Brain pericyte (primary cell): ENCODE measurements at regions not wholly inside any gene's neighbourhood (a gene's known extent, or its start where the extent isn't known, plus 50 kb on each side); places are given as distances from the start of the nearest gene placed in this dataset.
A peak's percentile ranks its signal among the peaks of the same experiment; 100 is the strongest.

Experiments used
- DNase-seq: peaks from one replicate; pipeline ENCODE4 v3.0.0-alpha.2; 2012; ENCODE audit warnings: low read depth, low spot score

DNA sequence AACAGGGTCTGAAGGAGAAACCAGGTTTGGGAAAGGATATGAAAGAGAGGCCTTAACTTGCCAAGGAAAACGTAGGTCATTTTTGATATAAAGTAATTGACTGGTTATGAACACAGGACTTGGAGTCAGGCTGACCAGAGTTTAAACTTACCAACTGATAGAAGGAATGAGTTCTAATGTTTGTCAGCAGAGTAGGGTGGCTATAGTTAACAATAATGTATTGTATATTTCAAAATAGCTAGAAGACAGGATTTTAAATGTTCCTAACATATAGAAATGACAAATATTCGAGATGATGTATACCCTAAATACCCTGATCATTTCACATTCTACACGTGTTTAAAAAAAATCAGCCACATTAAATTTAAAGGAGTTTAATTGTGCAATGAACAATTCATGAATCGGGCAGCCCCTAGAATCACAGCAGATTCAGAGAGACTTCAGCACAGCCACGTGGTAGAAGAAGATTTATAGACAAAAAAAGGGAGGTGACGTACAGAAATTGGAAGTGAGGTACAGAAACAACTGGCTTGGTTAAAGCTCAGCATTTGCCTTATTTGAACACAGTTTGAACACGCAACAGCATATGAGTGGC is 52.5 kb upstream of the PLEKHG7 start:
- DNase-seq = no peak

DNA sequence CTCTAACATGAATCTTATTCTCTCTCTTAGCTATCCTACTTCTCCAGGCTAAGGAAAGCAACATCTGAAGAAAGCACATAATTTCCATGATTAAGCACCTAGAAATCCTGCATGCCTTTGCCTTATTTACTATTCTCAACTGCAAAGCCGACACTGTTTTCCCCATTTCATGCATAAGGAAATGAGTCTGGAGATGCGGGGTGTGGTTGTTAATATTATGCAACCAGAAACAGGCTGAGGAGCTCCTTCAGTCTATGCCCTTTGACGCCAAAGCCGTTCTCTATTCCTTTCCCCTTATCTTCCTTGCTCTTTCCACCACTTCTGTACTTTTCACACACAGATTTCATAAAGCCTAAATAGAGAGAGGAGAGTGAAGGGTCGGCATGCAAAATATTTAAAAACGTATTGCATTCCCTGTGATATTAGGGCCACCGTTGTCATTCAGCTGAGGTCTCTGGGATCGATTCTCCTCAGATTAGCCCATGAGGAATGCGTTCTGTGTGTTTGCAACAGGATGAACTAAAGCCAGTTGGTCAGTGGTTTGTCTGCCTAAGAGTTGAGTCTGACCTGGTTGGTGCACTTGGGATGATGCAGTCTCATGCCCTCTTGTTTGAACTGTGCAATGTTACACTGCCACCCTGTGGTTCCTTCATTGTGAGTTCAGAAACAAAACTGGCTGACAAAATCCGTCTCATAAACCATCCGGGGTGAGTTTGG is 53.1 kb upstream of the PLEKHG7 start:
- DNase-seq = peak; percentile 33

DNA sequence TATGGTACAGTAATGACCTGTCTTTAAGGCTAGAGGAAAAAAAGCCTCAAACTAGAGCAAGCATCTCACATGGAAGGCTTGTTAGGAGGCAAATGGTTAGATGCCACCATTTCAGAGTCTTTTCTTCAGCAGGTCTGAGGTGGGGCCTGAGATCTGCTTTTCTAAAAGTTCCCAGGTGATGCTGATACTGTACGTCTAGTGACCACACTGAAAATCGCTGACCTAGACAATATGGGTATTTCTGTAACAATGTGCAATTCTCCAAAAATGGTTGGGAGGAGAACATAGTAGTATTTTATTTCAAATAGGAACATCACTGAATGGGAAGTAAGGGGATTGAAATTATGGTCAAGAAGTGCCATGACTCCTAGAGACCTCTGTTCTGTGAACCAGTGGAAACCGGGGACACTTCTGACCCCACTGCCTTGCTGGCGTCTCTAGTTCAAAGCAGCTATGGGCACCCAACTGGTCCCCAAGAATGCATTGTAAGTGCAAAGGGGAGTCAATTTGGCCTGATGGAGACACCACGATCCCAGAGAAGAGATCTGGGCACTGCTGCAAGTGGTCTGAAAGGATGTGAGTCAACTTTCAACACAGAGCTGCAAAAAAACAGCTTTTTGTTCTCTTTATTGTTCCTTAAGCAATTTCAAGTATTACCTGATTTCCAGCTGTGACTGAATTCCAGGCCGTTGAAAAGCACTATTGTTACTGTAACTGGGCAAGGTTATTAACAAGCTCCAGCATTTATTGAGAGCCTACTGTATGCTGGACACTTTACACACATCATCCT is 54.4 kb upstream of the PLEKHG7 start:
- DNase-seq = no peak

DNA sequence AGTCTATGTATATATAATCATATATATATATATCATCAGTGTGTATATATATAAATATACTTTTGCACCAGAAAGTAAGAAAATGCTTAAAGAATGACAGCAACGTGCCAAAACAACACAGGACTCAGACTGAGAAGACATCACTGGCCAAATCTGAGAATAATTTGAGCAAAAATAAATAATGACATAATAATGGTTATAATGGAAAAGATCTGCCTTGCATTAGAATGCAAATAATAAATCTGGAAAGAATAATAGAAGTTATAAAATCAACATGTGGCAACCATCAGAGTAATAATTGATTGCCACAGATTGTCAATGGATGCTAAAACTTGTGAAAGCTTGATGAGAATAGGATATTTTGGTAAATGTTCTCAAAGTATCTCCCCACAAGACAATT is 61.5 kb upstream of the PLEKHG7 start:
- DNase-seq = no peak

DNA sequence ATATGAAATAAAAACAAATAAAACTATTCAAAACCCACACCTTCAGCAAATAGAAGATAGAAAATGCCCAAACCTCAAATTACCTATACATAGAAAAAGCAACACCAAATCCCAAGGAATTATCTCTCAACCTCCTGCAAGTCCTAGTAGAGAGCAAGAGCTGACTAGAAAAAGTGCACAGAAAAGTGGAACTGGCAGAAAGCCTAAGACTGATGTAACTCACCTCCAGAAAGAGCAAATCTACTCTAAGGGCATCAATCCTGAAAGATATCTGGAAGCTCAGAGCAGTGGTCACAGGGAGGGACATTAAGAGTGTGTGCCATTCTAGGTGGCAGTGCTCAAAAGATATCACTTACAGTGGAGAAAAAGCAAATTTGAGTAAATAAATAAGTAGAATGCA is 62.1 kb upstream of the PLEKHG7 start:
- DNase-seq = no peak

DNA sequence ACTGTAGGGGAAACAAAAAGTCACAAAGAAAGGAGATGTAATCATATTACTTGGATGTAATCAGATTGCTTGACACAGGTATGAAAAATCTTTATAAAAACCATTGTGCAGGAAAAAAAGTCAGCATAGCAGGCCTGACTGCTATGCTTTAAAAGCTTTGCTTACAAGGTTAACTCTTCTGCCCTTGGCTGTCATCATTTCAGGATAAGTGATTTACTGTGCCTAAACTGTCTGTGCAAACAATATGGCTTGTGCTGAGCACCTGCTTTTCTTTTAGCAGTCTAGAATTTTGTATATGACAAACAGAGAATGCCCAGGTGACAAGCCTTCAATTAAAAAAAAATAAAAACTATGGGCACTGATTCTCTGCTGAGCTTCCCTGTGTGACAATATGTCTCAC is 63.8 kb upstream of the PLEKHG7 start:
- no peak for DNase-seq

DNA sequence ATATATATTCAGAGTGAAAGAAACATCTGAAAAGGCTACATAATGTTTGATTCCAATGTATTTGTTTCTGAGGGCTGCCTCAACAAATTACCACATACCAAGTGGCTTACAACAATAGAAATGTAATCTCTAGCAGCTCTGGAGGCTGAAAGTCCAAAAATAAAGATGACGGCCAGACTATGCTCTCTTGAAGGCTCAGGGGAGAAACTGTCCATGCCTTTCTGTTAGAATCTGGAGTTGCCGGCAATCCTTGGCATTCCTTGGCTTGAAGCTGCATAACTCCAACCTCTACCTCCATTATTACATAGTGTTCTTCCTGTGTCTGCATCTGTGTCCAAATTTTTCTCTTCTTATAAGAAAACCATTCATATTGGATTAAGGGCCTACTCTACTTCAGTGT is 68.1 kb upstream of the PLEKHG7 start:
- DNase-seq = no peak

DNA sequence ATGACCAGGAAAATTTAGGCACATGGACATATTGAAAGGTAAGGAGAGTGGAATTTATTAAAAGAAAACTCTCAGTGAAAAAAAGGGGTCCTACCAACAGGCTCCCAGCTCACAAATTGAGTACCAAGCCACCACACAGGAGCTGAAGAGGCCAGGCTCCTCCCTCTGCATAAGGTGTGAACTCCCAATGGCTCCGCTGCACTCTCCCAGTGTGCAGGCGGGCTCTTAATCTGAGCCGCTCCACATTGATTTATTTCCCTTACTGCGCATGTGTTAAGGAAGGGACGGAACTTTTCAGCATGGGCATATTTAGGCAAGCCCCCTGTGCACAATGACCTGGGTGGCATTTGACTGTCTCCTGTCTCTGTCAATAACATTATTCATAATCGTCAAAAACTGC is 68.6 kb upstream of the PLEKHG7 start:
- DNase-seq = no peak

DNA sequence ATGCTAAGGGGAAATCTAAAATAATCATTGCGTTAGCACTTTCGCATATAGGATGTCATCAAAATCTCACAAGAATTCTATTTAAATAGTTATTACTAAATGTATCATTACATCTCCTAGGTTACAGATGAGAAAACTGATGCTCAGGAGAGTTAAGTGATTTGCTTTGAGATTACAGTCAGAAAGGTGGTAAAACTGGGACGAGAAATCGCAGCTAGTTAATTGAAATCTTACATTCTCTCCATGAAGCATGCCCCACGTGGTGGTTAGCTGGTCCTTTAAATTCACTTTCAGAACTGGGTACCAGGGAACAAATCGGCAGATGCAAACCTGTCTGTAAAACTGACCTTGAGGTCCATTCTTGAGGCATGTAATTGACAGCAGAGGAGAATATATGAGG is 71.8 kb upstream of the PLEKHG7 start:
- DNase-seq = no peak

DNA sequence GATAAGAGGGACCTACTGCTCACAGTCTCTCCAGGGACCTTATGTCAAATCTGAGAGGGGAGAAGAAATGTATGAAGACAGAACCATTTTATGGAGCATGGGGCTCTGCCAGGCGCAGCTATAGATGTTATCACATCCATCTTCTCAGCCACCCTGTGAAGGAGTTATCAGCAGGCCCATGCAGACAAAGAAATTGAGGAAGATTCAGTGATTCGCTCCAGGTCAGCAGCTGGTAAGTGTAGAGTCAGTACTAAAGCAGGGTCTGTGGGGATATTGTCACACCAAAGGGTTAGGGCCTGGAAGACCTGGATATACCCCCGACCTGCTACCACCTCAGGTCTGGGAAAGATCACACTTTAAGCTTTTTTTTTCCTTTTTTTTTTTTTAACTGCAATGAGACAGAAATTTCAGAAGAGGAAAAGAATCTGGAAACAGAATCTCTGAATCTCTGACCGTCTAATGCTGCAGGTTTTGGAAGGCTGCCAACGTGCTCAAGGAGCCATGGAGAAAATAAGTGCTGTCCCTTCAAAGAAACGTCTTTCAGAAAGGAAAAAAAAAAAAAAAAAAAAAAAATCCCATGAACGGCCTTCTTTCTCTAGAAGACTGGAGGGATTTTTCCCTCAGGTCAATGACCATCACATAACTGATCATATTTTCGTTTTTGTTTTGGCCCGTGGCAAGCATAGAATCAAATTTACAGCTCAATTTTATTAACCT is 73.3 kb upstream of the PLEKHG7 start:
- DNase-seq = no peak

DNA sequence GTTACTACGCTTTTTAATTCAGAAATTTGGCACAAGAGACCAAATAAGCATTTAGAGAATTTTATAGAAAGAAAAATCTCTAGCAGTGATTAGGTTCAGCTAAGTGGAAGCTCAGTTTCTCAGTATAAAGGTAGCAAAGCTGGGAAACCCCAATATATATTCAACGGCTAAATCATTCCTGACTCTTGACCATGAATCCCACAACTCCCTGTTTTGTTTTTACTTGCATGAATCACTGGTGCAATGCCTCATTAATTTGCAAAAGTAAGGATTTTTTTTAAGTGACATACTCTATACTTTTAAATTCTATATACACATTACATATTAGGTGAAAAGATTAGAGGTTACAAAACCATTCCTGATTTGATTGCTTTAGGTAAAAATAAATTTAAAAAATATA is 74.3 kb upstream of the PLEKHG7 start:
- DNase-seq = no peak

DNA sequence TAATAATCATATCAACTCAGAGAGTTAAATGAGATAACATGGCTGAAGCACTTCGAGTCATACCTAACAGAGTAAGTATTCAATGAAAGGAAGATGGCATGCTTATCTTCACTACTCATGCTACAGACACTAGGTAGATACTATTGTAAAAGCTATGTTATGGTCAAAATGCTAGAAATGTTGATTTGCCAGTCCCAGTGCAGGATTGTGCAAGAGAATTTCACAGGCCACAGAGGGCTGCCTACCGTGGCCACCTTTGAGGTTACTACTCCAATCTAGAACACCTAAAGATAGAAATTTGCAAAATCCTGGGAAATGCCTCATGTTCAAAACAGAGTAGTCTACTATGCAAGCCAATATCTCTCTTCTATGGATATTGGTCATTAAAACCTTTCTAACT is 75.3 kb upstream of the PLEKHG7 start:
- DNase-seq = no peak

DNA sequence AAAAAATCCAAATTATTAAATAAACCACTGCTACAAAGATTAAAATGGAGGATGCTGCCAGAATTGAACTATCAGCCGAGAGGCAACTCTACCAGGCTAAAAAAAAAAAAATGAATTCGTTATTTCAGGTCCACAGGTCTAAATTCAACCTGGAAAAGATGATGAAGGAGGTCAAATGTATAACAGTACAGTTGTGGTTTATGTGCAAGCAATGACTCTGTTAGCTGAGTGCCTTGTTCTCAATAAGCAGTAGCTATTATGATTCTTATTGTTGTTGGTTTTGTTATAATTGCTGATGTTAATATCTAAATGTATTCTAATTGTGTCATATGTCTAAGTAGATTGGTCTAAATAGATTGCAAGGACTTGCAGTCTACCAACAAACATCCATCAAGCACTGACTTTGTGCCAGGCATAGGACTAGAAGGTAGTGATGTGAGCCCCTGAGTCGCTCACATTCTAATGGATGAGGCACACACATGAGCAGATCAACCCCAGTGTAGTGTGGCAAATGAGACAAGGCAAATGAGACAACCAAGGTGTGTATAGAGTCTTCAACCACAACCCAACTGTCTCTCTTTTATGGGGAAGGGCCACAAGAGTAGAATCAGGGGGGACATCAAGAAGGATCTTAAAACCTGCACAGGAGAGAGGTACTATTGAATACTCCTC is 77.0 kb upstream of the PLEKHG7 start:
- DNase-seq = no peak

DNA sequence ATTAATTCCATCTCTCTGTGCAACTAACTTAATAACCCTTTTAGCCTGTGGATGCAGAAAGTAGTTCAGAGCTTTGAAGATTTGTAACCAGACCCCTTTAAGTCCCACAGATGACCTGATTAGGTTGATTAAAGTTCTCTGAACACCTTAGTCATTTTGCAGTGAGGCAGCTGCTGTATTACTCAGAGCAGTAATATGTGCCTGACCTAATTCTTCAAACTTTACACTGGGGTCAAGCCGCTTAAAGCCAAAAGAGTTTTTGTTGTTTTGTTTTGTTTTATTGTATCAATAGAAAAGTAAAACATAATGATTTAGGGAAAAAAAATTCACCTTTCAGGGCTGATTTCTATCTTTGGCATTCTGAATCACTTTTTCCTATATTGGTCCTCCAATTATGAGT is 78.6 kb upstream of the PLEKHG7 start:
- DNase-seq = no peak

DNA sequence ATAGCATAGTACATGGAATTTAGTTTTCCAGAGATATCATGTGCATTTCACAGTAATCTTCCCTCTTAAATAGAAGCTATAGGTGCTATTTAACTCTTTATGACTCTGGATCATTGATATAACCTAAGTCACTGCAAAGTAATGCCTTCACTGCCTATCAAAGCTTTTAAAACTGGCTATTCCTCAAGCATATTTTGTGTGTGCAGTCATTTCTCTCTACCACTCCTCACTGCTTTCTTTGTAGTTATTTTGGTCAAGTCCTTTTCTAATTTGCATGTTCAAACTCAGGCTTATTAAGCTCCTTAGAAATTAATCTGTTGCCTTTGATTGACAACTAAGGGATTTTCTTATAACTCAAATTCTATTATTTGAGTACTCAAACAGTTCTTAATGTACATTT is 79.4 kb upstream of the PLEKHG7 start:
- no peak for DNase-seq

DNA sequence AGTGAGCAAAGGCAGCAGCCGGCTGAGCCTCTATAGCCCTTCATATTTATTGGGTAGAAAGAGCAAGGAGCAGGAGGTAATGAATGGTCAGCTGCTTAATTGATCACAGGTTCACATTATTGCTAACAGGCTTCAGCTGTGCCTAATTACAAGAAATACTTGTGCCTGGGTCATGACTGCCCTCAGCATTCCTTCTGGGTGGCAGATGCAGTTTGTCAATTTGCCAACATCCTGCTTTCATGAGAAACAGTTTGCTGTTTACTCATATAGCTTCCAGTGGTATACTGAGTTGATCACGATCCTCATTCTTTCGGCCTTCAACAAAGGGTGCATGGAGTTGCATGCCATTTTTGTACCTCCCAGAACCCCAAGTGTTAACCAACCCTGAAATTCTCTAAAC is 81.0 kb upstream of the PLEKHG7 start:
- no peak for DNase-seq

DNA sequence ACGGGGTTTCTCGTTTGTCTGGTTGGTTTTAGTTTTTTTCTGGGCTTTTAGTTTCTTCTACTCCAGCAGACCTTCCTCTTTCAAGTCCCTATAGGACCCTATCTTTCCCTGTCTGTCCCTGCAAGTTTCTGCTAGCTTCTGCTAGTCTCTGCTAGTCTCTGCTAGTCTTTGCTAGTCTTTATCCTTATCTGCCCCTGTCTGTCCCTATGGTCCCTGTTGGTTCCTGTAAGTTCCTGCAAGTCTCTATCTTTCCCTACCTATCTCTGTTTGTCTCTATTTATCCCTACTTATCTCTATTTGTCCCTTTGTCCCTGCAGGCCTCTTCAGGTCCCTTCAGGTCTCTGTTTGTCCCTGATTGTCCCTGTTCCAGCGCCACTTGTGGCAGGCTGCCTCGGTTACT is 81.5 kb upstream of the PLEKHG7 start:
- no peak for DNase-seq

DNA sequence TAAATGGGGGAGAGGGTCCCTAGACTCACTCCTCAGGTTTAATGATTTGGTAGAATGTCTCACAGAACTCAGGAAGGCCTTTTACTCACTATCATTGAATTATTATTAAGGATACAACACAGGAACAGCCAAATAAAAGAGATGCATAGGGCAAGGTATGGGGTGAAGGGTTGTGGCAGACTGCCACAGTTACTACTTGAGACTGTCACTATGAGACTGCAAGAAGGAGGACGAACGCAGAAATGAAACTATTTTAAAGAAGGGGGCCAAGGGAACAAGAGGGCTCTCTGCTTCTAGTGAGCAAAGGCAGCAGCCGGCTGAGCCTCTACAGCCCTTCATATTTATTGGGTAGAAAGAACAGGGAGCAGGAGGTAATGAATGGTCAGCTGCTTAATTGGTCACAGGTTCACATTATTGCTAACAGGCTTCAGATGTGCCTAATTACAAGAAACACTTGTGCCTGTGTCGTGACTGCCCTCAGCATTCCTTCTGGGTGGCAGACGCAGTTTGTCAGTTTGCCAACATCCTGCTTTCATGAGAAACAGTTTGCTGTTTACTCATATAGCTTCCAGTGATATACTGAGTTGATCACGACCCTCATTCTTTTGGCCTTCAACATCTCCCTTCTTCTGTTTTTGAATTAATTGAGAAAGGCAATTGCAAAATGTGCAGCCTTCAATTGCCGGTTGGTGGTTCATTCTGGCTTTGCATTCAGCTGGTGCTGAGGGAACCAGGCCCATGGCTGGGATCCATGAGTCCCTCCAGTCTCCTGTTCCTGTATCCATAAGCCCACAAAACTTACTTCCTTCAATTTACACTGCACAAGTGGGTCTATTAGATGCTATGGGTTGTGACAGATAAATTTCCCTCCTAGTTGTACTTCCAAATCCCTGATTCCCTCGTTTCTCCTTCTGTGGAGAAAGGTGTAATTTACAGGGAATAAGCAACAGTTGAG is 82.8 kb upstream of the PLEKHG7 start:
- DNase-seq = no peak

DNA sequence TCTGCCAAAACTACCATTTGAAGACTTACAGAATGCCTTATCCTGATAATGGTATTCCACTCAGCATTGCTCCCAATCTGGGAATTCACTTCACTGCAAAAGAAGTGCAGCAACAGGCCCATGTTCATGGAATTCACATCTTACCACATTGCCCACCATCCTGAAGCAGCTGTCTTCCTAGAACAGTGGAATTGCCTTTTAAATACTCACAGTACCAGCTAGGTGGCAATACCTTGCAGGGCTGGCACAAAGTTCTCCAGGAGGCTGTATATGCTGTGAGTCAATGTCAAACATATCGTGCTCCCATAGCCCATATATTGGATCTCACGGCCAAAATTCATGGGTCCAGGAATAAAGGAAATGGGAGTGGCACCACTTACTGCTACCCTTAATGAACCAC is 83.8 kb upstream of the PLEKHG7 start:
- DNase-seq = no peak

DNA sequence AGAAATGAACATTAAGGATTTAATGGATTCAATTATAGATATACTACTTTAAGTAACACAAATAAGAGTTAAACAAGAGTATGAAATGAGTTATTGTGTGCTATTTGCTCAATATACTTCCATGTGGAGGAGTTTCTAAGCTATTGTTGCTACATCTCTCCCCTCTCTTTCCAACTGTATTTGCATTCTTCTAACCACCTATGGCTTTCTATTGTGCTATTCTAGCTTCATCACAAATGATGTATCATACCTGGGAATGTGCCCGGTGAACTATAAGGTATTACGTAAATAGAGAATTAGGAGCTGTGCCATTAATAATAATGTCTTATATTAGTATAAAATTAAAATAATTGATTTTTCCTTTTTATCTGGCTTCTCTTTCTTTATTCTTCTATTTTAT is 87.1 kb upstream of the PLEKHG7 start:
- DNase-seq = no peak

DNA sequence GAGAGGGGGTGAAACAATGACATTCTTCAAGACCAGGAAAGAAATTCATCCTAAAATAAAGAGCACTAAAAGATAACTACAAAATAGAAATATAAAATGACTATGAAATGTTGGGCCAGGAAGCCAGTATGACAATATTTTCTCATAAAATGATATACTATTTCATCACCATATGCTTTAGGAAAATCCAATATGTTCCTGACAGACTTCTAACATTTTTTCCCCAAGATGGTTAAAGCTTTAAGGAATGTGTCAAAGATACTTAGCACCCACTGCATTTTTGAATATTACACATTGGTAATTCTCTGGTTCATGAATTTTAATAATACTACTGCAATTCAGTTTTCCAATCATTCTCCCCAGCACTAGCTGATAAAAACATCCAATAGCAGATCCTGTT is 87.7 kb upstream of the PLEKHG7 start:
- no peak for DNase-seq
